Fibroblast of mammary gland (primary cell): ENCODE measurements at regions not wholly inside any gene's neighbourhood (a gene's known extent, or its start where the extent isn't known, plus 50 kb on each side); places are given as distances from the start of the nearest gene placed in this dataset.
A peak's percentile ranks its signal among the peaks of the same experiment; 100 is the strongest.

Source experiments
- DNase-seq: peaks from one replicate; pipeline ENCODE4 v3.0.0-alpha.2; 2010; ENCODE audit warnings: low read depth
- H3K4me3 ChIP-seq: 2 replicates; pipeline ENCODE4 v1.5.1; 2011; ENCODE audit warnings: low read depth, mild to moderate bottlenecking, low read length, moderate library complexity; ENCODE audit not compliant: control insufficient read depth
- CTCF ChIP-seq: conservative IDR thresholded peaks from 2 replicates; pipeline ENCODE4 v1.5.1; 2011; ENCODE audit warnings: low read depth, low read length, inconsistent platforms; ENCODE audit not compliant: control insufficient read depth, insufficient read depth

GRCh38 chr1:55814967-55815366 lies 599.8 kb upstream of the USP24 start:
- H3K4me3 ChIP-seq = no peak overlapping the region
- DNase-seq = no peak
- TF ChIP-seq CTCF = no peak

DNA sequence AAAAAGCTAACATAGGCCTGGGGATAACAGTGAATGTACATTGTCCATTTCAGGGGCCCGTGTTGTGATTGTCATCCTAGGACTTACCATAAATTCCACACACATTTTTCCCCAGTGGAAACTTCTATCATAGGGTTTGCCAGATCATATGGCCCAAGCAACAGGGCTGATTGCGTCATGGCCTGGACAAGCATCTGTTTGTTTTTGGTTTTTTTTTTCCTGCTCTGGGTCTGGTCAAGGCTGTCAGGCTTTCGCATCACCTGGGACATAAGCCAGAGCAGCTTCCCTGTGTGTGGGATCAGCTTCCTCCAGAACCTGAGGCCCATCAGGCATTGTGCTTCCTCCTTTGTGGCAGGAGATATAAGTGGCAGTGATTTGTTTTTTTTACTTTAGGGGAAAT lies 598.5 kb upstream of the USP24 start:
- peak; percentile 93 for DNase-seq
- no peak overlapping the region for H3K4me3 ChIP-seq
- no peak for TF ChIP-seq CTCF

DNA sequence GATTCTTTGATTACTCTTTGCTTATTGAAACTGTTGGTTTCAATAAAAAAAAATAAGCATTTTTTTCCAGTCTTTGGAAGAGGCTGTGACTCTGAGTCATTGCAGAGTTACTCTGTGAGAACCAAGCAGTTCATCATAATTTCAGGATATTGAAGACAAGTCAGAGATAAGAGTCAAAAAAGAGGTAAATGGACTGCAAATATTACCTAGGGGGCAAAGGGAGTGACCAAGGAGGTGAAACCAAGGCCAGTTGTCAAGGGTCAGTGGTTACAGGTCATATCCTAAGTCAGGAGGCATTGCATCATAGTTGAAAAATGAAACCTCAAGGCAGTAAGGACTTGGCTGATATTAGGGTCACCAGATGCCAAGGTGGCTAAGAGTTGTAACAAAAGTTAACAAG lies 597.1 kb upstream of the USP24 start:
- H3K4me3 ChIP-seq = no peak overlapping the region
- no peak for TF ChIP-seq CTCF
- DNase-seq = peak; percentile 41

DNA sequence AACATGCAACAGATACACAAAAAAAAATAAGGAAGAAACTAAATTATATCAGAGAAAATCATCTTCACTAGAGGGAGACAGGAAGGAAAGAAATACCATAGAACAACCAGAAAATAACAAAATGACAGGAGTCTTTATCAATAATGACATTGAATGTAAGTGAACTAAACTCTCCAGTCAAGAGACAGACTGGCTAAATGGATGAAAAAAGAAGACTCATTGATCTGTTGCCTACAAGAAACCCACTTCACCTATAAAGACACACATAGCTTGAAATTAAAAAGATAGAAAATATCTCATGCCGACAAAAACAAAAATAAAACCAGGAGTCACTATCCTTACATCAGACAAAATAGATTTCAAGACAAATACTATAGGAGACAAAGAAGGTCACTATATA lies 593.1 kb upstream of the USP24 start:
- no peak for TF ChIP-seq CTCF
- no peak overlapping the region for H3K4me3 ChIP-seq
- DNase-seq = no peak

GRCh38 chr1:55803429-55803828 lies 588.3 kb upstream of the USP24 start:
- DNase-seq = no peak
- H3K4me3 ChIP-seq = no peak overlapping the region
- no peak for TF ChIP-seq CTCF

DNA sequence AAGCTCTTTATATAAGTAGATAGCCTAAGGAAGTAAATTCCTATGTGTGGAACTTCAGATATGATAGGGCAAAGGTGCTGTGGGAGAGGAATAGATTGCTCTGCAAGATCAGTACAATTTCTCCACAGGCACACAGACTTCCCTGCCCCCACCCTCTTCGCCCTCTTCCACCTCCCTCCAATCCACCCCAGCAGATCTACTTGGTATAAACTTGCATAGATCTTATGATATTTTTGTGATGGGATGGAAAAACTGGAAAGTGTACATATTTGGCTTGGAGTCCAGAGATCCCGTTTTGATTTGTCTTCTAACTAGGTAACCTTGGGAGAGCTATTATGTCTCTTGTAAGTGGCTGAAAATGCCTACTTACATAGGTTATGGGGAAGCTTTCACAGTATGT lies 586.3 kb upstream of the USP24 start:
- TF ChIP-seq CTCF = no peak
- no peak for DNase-seq
- no peak overlapping the region for H3K4me3 ChIP-seq

DNA sequence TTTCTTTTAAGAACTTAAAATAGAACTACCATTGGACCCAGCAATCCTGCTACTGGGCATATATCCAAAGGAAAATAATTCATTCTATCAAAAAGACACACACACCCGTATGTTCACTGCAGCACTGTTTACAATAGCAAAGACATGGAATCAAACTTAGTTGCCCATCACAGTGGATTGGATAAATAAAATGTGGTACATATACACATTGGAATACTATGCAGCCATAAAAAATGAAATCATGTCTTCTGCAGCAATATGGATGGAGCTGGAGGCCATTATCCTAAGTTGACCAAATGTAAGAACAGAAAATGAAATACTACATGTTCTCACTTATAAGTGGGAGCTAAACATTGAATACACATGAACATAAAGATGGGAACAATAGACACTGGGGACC lies 585.3 kb upstream of the USP24 start:
- no peak for DNase-seq
- no peak overlapping the region for H3K4me3 ChIP-seq

More for the DNA sequence above, 585.3 kb upstream of the USP24 start:
- TF ChIP-seq CTCF = no peak
